Ovary (tissue), 3 donors: ENCODE measurements at regions not wholly inside any gene's neighbourhood (a gene's known extent, or its start where the extent isn't known, plus 50 kb on each side); places are given as distances from the start of the nearest gene placed in this dataset.

ENCODE experiments used
- CTCF ChIP-seq, 3 donors: fragments of 450-650 bp in 2 of 3; fragments of 200-600 bp in 1 of 3; IDR thresholded peaks; one replicate each; pipeline versions ENCODE4 v1.5.1 to v1.8.0; 2016 to 2022; ENCODE audit warnings: antibody characterized with exemption in 3 of 3, mild to moderate bottlenecking in 1 of 3
- POLR2A ChIP-seq: fragments of 450-650 bp; IDR thresholded peaks from one replicate; pipeline ENCODE4 v1.6.1; 2017; ENCODE audit warnings: antibody characterized with exemption, mild to moderate bottlenecking, moderate library complexity
- donor health status: DM: no; HTN: no; CAD: no.

GRCh38 chr13:26964278-26965250 is 204.0 kb upstream of the GPR12 start:
- no peak for TF ChIP-seq CTCF (IDR thresholded peaks at IDR 0.05)
- TF ChIP-seq POLR2A, result no peak
